Panc1 (cell line): ENCODE measurements at regions not wholly inside any gene's neighbourhood (a gene's known extent, or its start where the extent isn't known, plus 50 kb on each side); places are given as distances from the start of the nearest gene placed in this dataset.

Source experiments
- POLR2AphosphoS5 ChIP-seq: IDR thresholded peaks from 2 replicates; pipeline ENCODE4 v1.6.1; 2012; ENCODE audit warnings: mild to moderate bottlenecking, low read depth, low read length, moderate library complexity
- SIN3A ChIP-seq: IDR thresholded peaks from 2 replicates; pipeline ENCODE4 v1.6.1; 2012; ENCODE audit warnings: low read depth, mild to moderate bottlenecking, low read length, moderate library complexity, borderline replicate concordance; ENCODE audit not compliant: insufficient read depth
- TCF7L2 ChIP-seq: IDR thresholded peaks from 2 replicates; pipeline ENCODE4 v1.6.1; 2011; ENCODE audit warnings: mild to moderate bottlenecking, low read depth, low read length, inconsistent platforms
- TF ChIP-seq, protein P1 (sequence below): fragments of 450-650 bp; IDR thresholded peaks from 2 replicates; pipeline ENCODE4 v1.5.1; 2017; ENCODE audit warnings: mild to moderate bottlenecking
- TF ChIP-seq, protein P2 (sequence below), 2 experiments: IDR thresholded peaks; 2 replicates each; pipeline ENCODE4 v1.6.1; 2011 to 2012; ENCODE audit warnings: low read depth in 2 of 2, control low read depth in 1 of 2, low read length in 1 of 2, mild to moderate bottlenecking in 1 of 2, moderate library complexity in 1 of 2; ENCODE audit not compliant: insufficient read depth in 1 of 2

DNA sequence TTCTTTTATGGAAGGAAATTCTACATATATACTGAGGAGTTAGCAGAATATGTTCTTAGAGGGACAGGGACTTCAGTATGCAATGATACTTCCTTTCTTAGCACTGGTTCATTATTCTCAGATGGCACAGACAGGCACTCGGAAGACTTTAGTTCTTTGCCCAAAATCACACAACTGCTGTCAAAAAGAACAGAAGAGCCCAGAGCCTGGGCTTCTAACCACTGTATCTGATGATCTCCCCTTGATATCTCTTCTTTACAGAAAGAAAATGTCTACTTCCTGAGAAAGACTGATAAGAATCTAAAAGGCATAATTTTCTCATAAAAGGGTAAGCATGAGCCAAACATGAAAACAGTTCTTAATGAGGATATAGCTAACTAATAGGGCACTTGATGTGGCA lies 2034.2 kb upstream of the PRR20A start:
- TF ChIP-seq SIN3A (no peak), POLR2AphosphoS5 (no peak), TCF7L2 (no peak)
- TF ChIP-seq, protein P1, sequence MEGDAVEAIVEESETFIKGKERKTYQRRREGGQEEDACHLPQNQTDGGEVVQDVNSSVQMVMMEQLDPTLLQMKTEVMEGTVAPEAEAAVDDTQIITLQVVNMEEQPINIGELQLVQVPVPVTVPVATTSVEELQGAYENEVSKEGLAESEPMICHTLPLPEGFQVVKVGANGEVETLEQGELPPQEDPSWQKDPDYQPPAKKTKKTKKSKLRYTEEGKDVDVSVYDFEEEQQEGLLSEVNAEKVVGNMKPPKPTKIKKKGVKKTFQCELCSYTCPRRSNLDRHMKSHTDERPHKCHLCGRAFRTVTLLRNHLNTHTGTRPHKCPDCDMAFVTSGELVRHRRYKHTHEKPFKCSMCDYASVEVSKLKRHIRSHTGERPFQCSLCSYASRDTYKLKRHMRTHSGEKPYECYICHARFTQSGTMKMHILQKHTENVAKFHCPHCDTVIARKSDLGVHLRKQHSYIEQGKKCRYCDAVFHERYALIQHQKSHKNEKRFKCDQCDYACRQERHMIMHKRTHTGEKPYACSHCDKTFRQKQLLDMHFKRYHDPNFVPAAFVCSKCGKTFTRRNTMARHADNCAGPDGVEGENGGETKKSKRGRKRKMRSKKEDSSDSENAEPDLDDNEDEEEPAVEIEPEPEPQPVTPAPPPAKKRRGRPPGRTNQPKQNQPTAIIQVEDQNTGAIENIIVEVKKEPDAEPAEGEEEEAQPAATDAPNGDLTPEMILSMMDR = no peak
- TF ChIP-seq, protein P2, sequence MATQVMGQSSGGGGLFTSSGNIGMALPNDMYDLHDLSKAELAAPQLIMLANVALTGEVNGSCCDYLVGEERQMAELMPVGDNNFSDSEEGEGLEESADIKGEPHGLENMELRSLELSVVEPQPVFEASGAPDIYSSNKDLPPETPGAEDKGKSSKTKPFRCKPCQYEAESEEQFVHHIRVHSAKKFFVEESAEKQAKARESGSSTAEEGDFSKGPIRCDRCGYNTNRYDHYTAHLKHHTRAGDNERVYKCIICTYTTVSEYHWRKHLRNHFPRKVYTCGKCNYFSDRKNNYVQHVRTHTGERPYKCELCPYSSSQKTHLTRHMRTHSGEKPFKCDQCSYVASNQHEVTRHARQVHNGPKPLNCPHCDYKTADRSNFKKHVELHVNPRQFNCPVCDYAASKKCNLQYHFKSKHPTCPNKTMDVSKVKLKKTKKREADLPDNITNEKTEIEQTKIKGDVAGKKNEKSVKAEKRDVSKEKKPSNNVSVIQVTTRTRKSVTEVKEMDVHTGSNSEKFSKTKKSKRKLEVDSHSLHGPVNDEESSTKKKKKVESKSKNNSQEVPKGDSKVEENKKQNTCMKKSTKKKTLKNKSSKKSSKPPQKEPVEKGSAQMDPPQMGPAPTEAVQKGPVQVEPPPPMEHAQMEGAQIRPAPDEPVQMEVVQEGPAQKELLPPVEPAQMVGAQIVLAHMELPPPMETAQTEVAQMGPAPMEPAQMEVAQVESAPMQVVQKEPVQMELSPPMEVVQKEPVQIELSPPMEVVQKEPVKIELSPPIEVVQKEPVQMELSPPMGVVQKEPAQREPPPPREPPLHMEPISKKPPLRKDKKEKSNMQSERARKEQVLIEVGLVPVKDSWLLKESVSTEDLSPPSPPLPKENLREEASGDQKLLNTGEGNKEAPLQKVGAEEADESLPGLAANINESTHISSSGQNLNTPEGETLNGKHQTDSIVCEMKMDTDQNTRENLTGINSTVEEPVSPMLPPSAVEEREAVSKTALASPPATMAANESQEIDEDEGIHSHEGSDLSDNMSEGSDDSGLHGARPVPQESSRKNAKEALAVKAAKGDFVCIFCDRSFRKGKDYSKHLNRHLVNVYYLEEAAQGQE (IDR thresholded peaks at IDR 0.05; ENCODE audit: insufficient read depth in 1 of 2, low read depth in 2 of 2, low read length in 1 of 2) = no peak
